ENCODE measurements at regions not wholly inside any gene's neighbourhood (a gene's known extent, or its start where the extent isn't known, plus 50 kb on each side); places are given as distances from the start of the nearest gene placed in this dataset.

- DNase-seq, result no peak
- Histone ChIP-seq H3K9me3 (ENCODE audit: low read length) (no peaks in the 10 kb centered on the region), H3K4me2 (ENCODE audit: low read length) (no peak overlapping the region), H2AFZ (ENCODE audit: low read length) (no peak overlapping the region), H3K4me3 (ENCODE audit: low read length) (no peak overlapping the region), H3K27me3 (ENCODE audit: low read length) (peaks cover 36% of the 10 kb centered on the region), H3K79me2 (ENCODE audit: low read length) (no peaks in the 10 kb centered on the region), H3K27ac (ENCODE audit: low read length) (no peak overlapping the region), H3K36me3 (ENCODE audit: low read depth, low read length) (no peaks in the 10 kb centered on the region), H3K9me2 (replicated peaks; ENCODE audit: low read length) (no peaks in the 10 kb centered on the region), H3K4me1 (ENCODE audit: insufficient read depth, low read length) (no peaks in the 10 kb centered on the region), H3F3A (ENCODE audit: low read length, unreplicated experiment) (no peaks in the 10 kb centered on the region), H4K20me1 (ENCODE audit: low read length) (no peaks in the 10 kb centered on the region), H3K9ac (ENCODE audit: low read length) (no peak overlapping the region)
- TF ChIP-seq EZH2phosphoT487 (IDR thresholded peaks at IDR 0.05; ENCODE audit: borderline replicate concordance, low read length) (no peak), EZH2 (IDR thresholded peaks at IDR 0.05; ENCODE audit: low read length, unreplicated experiment) (no peak), CTCF (conservative IDR thresholded peaks at IDR 0.05; ENCODE audit: low read depth, low read length) (no peak)
- CTCF ChIA-PET, result no interaction called here
- ATAC-seq, result no peak
- POLR2A ChIA-PET (ENCODE audit: unreplicated experiment), result no interaction called here
- intact Hi-C loops (cut with micrococcal nuclease), result no loop called here
- BruUV-seq (replicated peaks), result no TSS peak
These were observed 347.0 kb upstream of the HSF2 start for GRCh38 chr6:122052346-122052900.

DNA sequence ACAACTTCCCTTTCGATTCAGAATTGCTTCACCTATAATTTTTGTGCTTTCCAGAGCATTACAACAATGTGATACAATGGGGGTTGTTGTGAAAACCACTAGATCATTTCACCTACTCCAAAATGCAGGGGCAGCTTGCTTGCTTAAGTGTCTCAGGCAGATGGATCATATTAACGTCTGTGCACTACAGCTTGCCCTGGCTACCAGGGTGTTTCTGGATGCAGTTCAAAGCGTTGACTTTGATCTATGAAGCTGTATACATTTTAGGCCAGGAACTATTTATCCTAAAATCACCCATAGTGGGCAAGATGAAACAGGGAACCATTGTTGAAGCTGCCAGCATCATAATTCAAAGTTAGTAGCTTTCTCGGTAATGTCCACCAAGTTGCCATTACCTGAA is 339.5 kb upstream of the HSF2 start:
- H3K9me2 ChIP-seq (replicated peaks; ENCODE audit: low read length), result no peaks in the 10 kb centered on the region
- no peaks in the 10 kb centered on the region for H3F3A ChIP-seq (ENCODE audit: low read length, unreplicated experiment)
- intact Hi-C loops (cut with micrococcal nuclease), result no loop called here
- no peak overlapping the region for H3K4me3 ChIP-seq (ENCODE audit: low read length)
- peaks cover 59% of the 10 kb centered on the region for H3K27me3 ChIP-seq (ENCODE audit: low read length)
- H3K4me1 ChIP-seq (ENCODE audit: insufficient read depth, low read length), result no peaks in the 10 kb centered on the region
- H3K36me3 ChIP-seq (ENCODE audit: low read depth, low read length), result no peaks in the 10 kb centered on the region
- no peak overlapping the region for H3K27ac ChIP-seq (ENCODE audit: low read length)
- no peak for ATAC-seq
- H4K20me1 ChIP-seq (ENCODE audit: low read length), result no peaks in the 10 kb centered on the region
- DNase-seq, result no peak
- no peak overlapping the region for H3K9ac ChIP-seq (ENCODE audit: low read length)
- POLR2A ChIA-PET (ENCODE audit: unreplicated experiment), result no interaction called here
- CTCF ChIA-PET, result no interaction called here
- H3K9me3 ChIP-seq (ENCODE audit: low read length), result no peaks in the 10 kb centered on the region
- H2AFZ ChIP-seq (ENCODE audit: low read length), result no peak overlapping the region
- no TSS peak for BruUV-seq (replicated peaks)
- TF ChIP-seq EZH2 (IDR thresholded peaks at IDR 0.05; ENCODE audit: low read length, unreplicated experiment) (no peak), CTCF (conservative IDR thresholded peaks at IDR 0.05; ENCODE audit: low read depth, low read length) (no peak), EZH2phosphoT487 (IDR thresholded peaks at IDR 0.05; ENCODE audit: borderline replicate concordance, low read length) (no peak)
- no peak overlapping the region for H3K4me2 ChIP-seq (ENCODE audit: low read length)
- H3K79me2 ChIP-seq (ENCODE audit: low read length), result no peaks in the 10 kb centered on the region

DNA sequence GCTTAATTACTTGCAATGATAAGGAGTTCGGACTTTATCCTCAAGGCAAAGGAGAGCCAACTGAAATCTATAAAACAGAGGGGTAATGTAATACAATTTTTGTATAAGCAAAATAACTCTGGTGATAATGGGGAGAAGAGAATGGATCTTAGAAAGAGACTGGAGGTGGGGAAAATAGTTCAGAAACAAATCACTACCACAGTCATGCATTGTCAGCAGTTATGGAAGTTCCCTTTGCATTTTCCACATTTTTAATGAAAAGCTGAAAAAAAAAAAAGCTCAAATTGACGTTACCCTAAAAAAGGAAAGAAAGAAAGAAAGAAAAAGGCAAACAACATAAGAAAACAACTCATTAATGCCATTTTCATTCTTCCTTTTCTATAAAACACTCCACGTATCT is 337.6 kb upstream of the HSF2 start:
- Histone ChIP-seq H2AFZ (ENCODE audit: low read length) (no peak overlapping the region), H3K9me3 (ENCODE audit: low read length) (no peaks in the 10 kb centered on the region), H3K27ac (ENCODE audit: low read length) (no peak overlapping the region), H3K79me2 (ENCODE audit: low read length) (no peaks in the 10 kb centered on the region), H3K36me3 (ENCODE audit: low read depth, low read length) (no peaks in the 10 kb centered on the region), H4K20me1 (ENCODE audit: low read length) (no peaks in the 10 kb centered on the region), H3K27me3 (ENCODE audit: low read length) (peaks cover 43% of the 10 kb centered on the region), H3K9me2 (replicated peaks; ENCODE audit: low read length) (no peaks in the 10 kb centered on the region), H3K4me3 (ENCODE audit: low read length) (no peak overlapping the region), H3K4me1 (ENCODE audit: insufficient read depth, low read length) (no peaks in the 10 kb centered on the region), H3F3A (ENCODE audit: low read length, unreplicated experiment) (no peaks in the 10 kb centered on the region), H3K4me2 (ENCODE audit: low read length) (no peak overlapping the region), H3K9ac (ENCODE audit: low read length) (no peak overlapping the region)
- intact Hi-C loops (cut with micrococcal nuclease), result no loop called here
- ChIA-PET POLR2A (ENCODE audit: unreplicated experiment) (no interaction called here), CTCF (no interaction called here)
- DNase-seq (no peak), ATAC-seq (no peak)
- no TSS peak for BruUV-seq (replicated peaks)
- TF ChIP-seq EZH2phosphoT487 (IDR thresholded peaks at IDR 0.05; ENCODE audit: borderline replicate concordance, low read length) (no peak), EZH2 (IDR thresholded peaks at IDR 0.05; ENCODE audit: low read length, unreplicated experiment) (no peak), CTCF (conservative IDR thresholded peaks at IDR 0.05; ENCODE audit: low read depth, low read length) (no peak)

Measured in PC-3 (cell line).